ENCODE measurements at regions not wholly inside any gene's neighbourhood (a gene's known extent, or its start where the extent isn't known, plus 50 kb on each side); places are given as distances from the start of the nearest gene placed in this dataset.

DNA sequence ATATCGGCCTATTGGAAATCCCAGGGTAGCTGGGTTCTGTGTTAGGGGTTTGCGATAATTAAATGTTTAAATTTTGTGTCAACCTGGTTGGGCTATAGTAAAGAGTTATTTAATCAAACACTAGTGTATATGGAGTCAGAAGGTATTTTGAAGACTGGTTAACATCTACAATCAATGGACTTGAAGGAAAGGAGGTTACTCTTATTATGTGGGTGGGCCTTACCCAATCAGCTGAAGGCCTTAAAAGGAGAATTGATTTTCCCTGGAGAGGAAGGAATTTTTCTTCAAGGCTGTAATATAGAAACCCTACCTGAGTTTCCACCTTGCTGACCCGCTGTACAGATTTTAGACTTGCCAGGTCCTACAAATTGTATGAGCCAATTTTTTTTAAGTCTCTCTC lies 411.4 kb downstream of the IRX1 start:
- Histone ChIP-seq H3K9me3 (ENCODE audit: low read length) (no peaks in the 10 kb centered on the region), H4K20me1 (ENCODE audit: insufficient read depth, low read length) (no peaks in the 10 kb centered on the region), H3K4me3 (ENCODE audit: low read depth, low read length, poor library complexity, severe bottlenecking) (no peak overlapping the region), H3K9me2 (ENCODE audit: insufficient read depth, low read length) (no peaks in the 10 kb centered on the region), H3K27ac (ENCODE audit: low read depth, low read length, poor library complexity, severe bottlenecking) (no peak overlapping the region), H3K4me1 (ENCODE audit: insufficient read depth, low read length, poor library complexity, severe bottlenecking) (no peaks in the 10 kb centered on the region), H3K4me2 (ENCODE audit: low read length) (no peak overlapping the region), H3K79me2 (ENCODE audit: insufficient read depth, low read depth, low read length) (no peaks in the 10 kb centered on the region), H2AFZ (ENCODE audit: low read length) (no peak overlapping the region), H3K36me3 (ENCODE audit: insufficient read depth, low read length) (no peaks in the 10 kb centered on the region)
- CTCF ChIA-PET (ENCODE audit: unreplicated experiment): no interaction called here
- DNase-seq (ENCODE audit: low spot score): no peak
- TF ChIP-seq EZH2phosphoT487 (IDR thresholded peaks at IDR 0.05; ENCODE audit: borderline replicate concordance, low read depth, low read length) (no peak), CTCF (conservative IDR thresholded peaks at IDR 0.05; ENCODE audit: low read length) (no peak)
- no TSS peak for BruUV-seq (replicated peaks)
- POLR2A ChIA-PET: no interaction called here
- intact Hi-C loops (cut with micrococcal nuclease; ENCODE audit: unreplicated experiment): no loop called here

DNA sequence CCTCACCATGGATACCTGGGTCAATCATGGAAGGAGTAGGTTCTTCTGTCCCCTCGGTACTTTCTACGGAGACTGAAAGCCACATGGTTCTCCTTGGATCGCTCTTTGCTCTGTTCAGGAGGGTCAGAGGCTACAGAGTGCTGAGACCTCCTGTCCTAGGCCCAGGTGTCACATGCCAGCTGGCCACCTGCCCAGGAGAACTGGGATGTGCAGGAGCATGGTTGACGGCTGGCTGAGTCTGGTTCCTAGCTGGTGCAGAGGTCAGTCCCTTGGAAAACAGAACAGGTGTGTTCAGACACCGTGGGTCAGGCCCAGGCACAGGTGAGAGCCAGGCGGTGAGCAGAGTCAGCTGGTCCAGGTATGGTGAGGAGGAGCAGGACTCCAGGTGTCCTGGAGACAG lies 416.3 kb downstream of the IRX1 start:
- Histone ChIP-seq H2AFZ (ENCODE audit: low read length) (no peak overlapping the region), H3K9me3 (ENCODE audit: low read length) (no peaks in the 10 kb centered on the region), H3K9me2 (ENCODE audit: insufficient read depth, low read length) (no peaks in the 10 kb centered on the region), H3K79me2 (ENCODE audit: insufficient read depth, low read depth, low read length) (no peaks in the 10 kb centered on the region), H4K20me1 (ENCODE audit: insufficient read depth, low read length) (no peaks in the 10 kb centered on the region), H3K36me3 (ENCODE audit: insufficient read depth, low read length) (no peaks in the 10 kb centered on the region), H3K4me2 (ENCODE audit: low read length) (no peak overlapping the region), H3K4me1 (ENCODE audit: insufficient read depth, low read length, poor library complexity, severe bottlenecking) (no peaks in the 10 kb centered on the region), H3K4me3 (ENCODE audit: low read depth, low read length, poor library complexity, severe bottlenecking) (no peak overlapping the region), H3K27ac (ENCODE audit: low read depth, low read length, poor library complexity, severe bottlenecking) (no peak overlapping the region)
- POLR2A ChIA-PET: no interaction called here
- no peak for DNase-seq (ENCODE audit: low spot score)
- intact Hi-C loops (cut with micrococcal nuclease; ENCODE audit: unreplicated experiment): no loop called here
- TF ChIP-seq CTCF (conservative IDR thresholded peaks at IDR 0.05; ENCODE audit: low read length) (no peak), EZH2phosphoT487 (IDR thresholded peaks at IDR 0.05; ENCODE audit: borderline replicate concordance, low read depth, low read length) (no peak)
- CTCF ChIA-PET (ENCODE audit: unreplicated experiment): no interaction called here
- BruUV-seq (replicated peaks): no TSS peak

DNA sequence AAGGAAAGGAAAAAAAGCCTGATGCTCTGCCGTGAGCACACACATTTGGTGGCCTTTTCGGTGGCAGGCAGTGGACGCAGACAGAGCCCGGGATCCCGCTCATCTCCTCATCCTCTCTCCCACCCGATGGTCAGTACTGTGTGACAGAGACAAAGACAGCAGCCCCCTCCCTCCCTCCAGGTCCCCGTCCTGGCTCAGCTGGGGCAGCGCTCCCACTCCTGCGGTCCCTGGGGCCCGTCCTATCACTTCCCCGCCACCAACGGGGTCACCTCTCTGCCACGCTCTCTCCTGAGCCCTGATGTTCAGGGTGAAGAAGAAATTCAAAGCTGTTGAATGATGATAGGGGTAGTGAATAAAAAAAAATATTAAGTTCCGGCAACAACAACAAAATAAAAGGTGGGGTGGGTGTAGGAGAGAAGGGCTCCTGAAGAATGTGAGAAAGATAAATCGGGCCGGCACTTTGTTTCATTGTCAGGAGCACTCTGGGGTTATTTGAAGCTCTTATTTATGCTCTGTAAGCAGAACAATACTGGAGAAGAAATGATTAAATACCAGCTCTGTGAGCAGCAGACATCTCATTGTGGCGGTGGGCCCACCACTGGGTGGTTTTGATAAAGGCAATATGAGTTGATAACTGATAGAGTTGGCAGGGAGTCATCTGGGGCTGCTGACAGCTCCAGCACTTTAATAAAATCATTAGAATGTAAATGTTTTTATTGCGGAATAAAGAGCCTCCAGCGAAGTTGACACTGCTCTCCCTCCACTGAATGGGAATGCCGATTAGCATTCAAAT lies 417.7 kb downstream of the IRX1 start:
- no peak for TF ChIP-seq EZH2phosphoT487 (IDR thresholded peaks at IDR 0.05; ENCODE audit: borderline replicate concordance, low read depth, low read length)
- no peak for TF ChIP-seq CTCF (conservative IDR thresholded peaks at IDR 0.05; ENCODE audit: low read length)
- no peaks in the 10 kb centered on the region for H4K20me1 ChIP-seq (ENCODE audit: insufficient read depth, low read length)
- no peak overlapping the region for H3K4me2 ChIP-seq (ENCODE audit: low read length)
- no peak overlapping the region for H3K27ac ChIP-seq (ENCODE audit: low read depth, low read length, poor library complexity, severe bottlenecking)
- intact Hi-C loops (cut with micrococcal nuclease; ENCODE audit: unreplicated experiment): no loop called here
- no peak overlapping the region for H2AFZ ChIP-seq (ENCODE audit: low read length)
- ChIA-PET CTCF (ENCODE audit: unreplicated experiment) (no interaction called here), POLR2A (no interaction called here)
- no peaks in the 10 kb centered on the region for H3K9me3 ChIP-seq (ENCODE audit: low read length)
- no peaks in the 10 kb centered on the region for H3K36me3 ChIP-seq (ENCODE audit: insufficient read depth, low read length)
- no TSS peak for BruUV-seq (replicated peaks)
- H3K4me3 ChIP-seq (ENCODE audit: low read depth, low read length, poor library complexity, severe bottlenecking): no peak overlapping the region
- H3K9me2 ChIP-seq (ENCODE audit: insufficient read depth, low read length): no peaks in the 10 kb centered on the region
- no peaks in the 10 kb centered on the region for H3K4me1 ChIP-seq (ENCODE audit: insufficient read depth, low read length, poor library complexity, severe bottlenecking)
- H3K79me2 ChIP-seq (ENCODE audit: insufficient read depth, low read depth, low read length): no peaks in the 10 kb centered on the region
- DNase-seq (ENCODE audit: low spot score): no peak

All from OCI-LY7 (cell line).